ENCODE measurements at regions not wholly inside any gene's neighbourhood (a gene's known extent, or its start where the extent isn't known, plus 50 kb on each side); places are given as distances from the start of the nearest gene placed in this dataset.

- Histone ChIP-seq H3K27me3 (replicated peaks in 1 of 4; ENCODE audit: control insufficient read depth in 3 of 4, extremely low read depth in 1 of 4, insufficient read depth in 3 of 4, low read length in 3 of 4) (no peaks in the 10 kb centered on the region), H3K36me3 (ENCODE audit: control insufficient read depth in 2 of 4, insufficient read depth in 4 of 4, low read length in 3 of 4) (no peaks in the 10 kb centered on the region), H3K79me1 (ENCODE audit: low read depth, low read length) (no peaks in the 10 kb centered on the region), H2BK120ac (replicated peaks; ENCODE audit: low read depth, low read length) (no peak overlapping the region), H4K5ac (ENCODE audit: insufficient read length, low read depth, low read length) (no peak overlapping the region), H3K56ac (replicated peaks; ENCODE audit: insufficient read length, low read depth, low read length) (no peak overlapping the region), H3K23me2 (ENCODE audit: low read depth, low read length) (no peaks in the 10 kb centered on the region), H4K20me1 (replicated peaks in 1 of 2; ENCODE audit: control insufficient read depth in 1 of 2, insufficient read depth in 2 of 2, low read length in 2 of 2) (no peaks in the 10 kb centered on the region), H3K27ac (ENCODE audit: low read depth, low read length) (no peak overlapping the region), H3K79me2 (ENCODE audit: control insufficient read depth in 1 of 2, insufficient read depth in 2 of 2, low read length in 2 of 2) (no peaks in the 10 kb centered on the region), H3K4me2 (ENCODE audit: insufficient read depth in 1 of 2, low read depth in 2 of 2, low read length in 2 of 2) (no peak overlapping the region), H3K4ac (replicated peaks; ENCODE audit: insufficient read length, low read depth, low read length) (no peak overlapping the region), H3K9me3 (ENCODE audit: insufficient read depth in 2 of 2, low read depth in 1 of 2, low read length in 1 of 2) (no peaks in the 10 kb centered on the region), H2AK5ac (ENCODE audit: low read depth, low read length) (no peak overlapping the region), H2BK15ac (ENCODE audit: low read length) (no peak overlapping the region), H3K14ac (ENCODE audit: insufficient read length) (no peak overlapping the region), H3K23ac (ENCODE audit: insufficient read length) (no peak overlapping the region), H3K9ac (replicated peaks in 1 of 4; ENCODE audit: extremely low read depth in 1 of 4, low read depth in 3 of 4, low read length in 3 of 4) (no peak overlapping the region), H2BK12ac (ENCODE audit: low read depth, low read length) (no peak overlapping the region), H4K91ac (replicated peaks; ENCODE audit: insufficient read length, low read length) (no peak overlapping the region), H4K8ac (ENCODE audit: extremely low read depth, insufficient read depth, low read length) (no peak overlapping the region), H3K4me1 (replicated peaks in 1 of 4; ENCODE audit: control insufficient read depth in 3 of 4, insufficient read depth in 4 of 4, low read length in 3 of 4) (no peaks in the 10 kb centered on the region), H3K4me3 (ENCODE audit: extremely low read depth in 1 of 4, insufficient read depth in 2 of 4, low read depth in 3 of 4, low read length in 4 of 4) (no peak overlapping the region), H2BK20ac (ENCODE audit: low read length) (no peak overlapping the region), H3K18ac (ENCODE audit: extremely low read depth, low read length) (no peak overlapping the region), H2AFZ (ENCODE audit: low read length) (no peak overlapping the region), H2BK5ac (ENCODE audit: low read depth, low read length) (no peak overlapping the region)
- no peak for FAIRE-seq
- ChIA-PET POLR2A (ENCODE audit: partially characterized antibody) (no interaction called here), CTCF (ENCODE audit: partially characterized antibody) (no interaction called here)
- no peak for DNase-seq (ENCODE audit: low read depth in 1 of 2, low spot score in 2 of 2)
- 100% methylated on average over 1 of the region's 1 CpG; no CpG with 5 or more reads in 1 of the 2 experiments for WGBS, 2 experiments (ENCODE audit: extremely low coverage in 1 of 2, insufficient coverage in 1 of 2, insufficient read length in 1 of 2, insufficient replicate concordance in 2 of 2, low coverage in 1 of 2, low lambda C conversion rate in 2 of 2, missing lambda C conversion rate in 1 of 2)
- TF ChIP-seq JUND (IDR thresholded peaks at IDR 0.05; ENCODE audit: low read length) (no peak), RAD21 (IDR thresholded peaks at IDR 0.05 in 1 of 2, conservative IDR thresholded peaks at IDR 0.05 in 1 of 2; ENCODE audit: low read depth in 2 of 2, low read length in 2 of 2) (no peak), KDM1A (IDR thresholded peaks at IDR 0.05; ENCODE audit: borderline replicate concordance, low read length) (no peak), POLR2AphosphoS5 (IDR thresholded peaks at IDR 0.05; ENCODE audit: low read depth, low read length) (no peak), CTCF (IDR thresholded peaks at IDR 0.05; ENCODE audit: control extremely low read depth in 1 of 3, insufficient read depth in 1 of 3, low read depth in 1 of 3, low read length in 3 of 3) (no peak), EGR1 (IDR thresholded peaks at IDR 0.05; ENCODE audit: borderline replicate concordance, low read depth, low read length) (no peak), MAFK (IDR thresholded peaks at IDR 0.05; ENCODE audit: low read depth, low read length) (no peak), RXRA (IDR thresholded peaks at IDR 0.05; ENCODE audit: insufficient read depth, low read depth, low read length) (no peak), EZH2 (IDR thresholded peaks at IDR 0.05; ENCODE audit: low read depth, low read length, severe bottlenecking) (no peak), RBBP5 (IDR thresholded peaks at IDR 0.05; ENCODE audit: borderline replicate concordance, low read depth, low read length) (no peak), BRCA1 (IDR thresholded peaks at IDR 0.05; ENCODE audit: low read depth, low read length) (no peak), SP1 (IDR thresholded peaks at IDR 0.05; ENCODE audit: low read depth, low read length) (no peak), CBX5 (IDR thresholded peaks at IDR 0.05; ENCODE audit: low read depth, low read length) (no peak), POLR2A (IDR thresholded peaks at IDR 0.05; ENCODE audit: control extremely low read depth in 1 of 2, low read depth in 2 of 2, low read length in 2 of 2) (no peak)
Measured at GRCh38 chr7:145293754-145294153, 457.9 kb upstream of the TPK1 start.
